ENCODE measurements at regions not wholly inside any gene's neighbourhood (a gene's known extent, or its start where the extent isn't known, plus 50 kb on each side); places are given as distances from the start of the nearest gene placed in this dataset.

DNA sequence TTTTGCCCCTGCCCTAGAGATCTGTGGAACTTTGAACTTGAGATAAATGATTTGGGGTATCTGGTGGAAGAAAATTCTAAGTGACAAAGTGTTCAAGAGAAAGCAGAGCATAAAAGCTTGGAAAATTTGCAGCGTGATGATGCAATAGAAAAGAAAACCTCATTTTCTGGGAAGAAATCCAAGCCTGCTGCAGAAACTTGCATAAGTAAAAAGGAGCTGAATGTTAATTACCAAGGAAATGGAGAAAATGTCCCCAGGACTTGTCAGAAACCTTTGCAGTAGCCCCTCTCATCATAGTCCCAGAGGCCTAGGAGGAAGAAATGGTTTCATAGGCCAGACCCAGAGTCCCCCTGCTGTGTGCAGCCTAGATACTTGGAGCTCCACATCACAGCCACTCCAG is 686.9 kb downstream of the FAM181B start:
- Mint-ChIP-seq H3K27me3 (ENCODE audit: low read depth) (peaks cover 3% of the 10 kb centered on the region), H3K4me1 (no peaks in the 10 kb centered on the region), H3K4me3 (no peak overlapping the region), H3K9me3 (no peaks in the 10 kb centered on the region), H3K36me3 (ENCODE audit: low read depth) (no peaks in the 10 kb centered on the region), H3K27ac (ENCODE audit: unreplicated experiment) (no peak overlapping the region)
- DNase-seq (ENCODE audit: low read depth, low spot score) = no peak
- TF ChIP-seq CTCF (conservative IDR thresholded peaks at IDR 0.05) = no peak

GRCh38 chr11:82045748-82046457 is 687.8 kb downstream of the FAM181B start:
- Mint-ChIP-seq H3K4me3 (no peak overlapping the region), H3K9me3 (no peaks in the 10 kb centered on the region), H3K4me1 (no peaks in the 10 kb centered on the region), H3K36me3 (ENCODE audit: low read depth) (no peaks in the 10 kb centered on the region), H3K27ac (ENCODE audit: unreplicated experiment) (no peak overlapping the region), H3K27me3 (ENCODE audit: low read depth) (no peaks in the 10 kb centered on the region)
- DNase-seq (ENCODE audit: low read depth, low spot score) = no peak
- no peak for TF ChIP-seq CTCF (conservative IDR thresholded peaks at IDR 0.05)

GRCh38 chr11:82043316-82043715 is 690.3 kb downstream of the FAM181B start:
- Mint-ChIP-seq H3K36me3 (ENCODE audit: low read depth) (no peaks in the 10 kb centered on the region), H3K27ac (ENCODE audit: unreplicated experiment) (no peak overlapping the region), H3K4me3 (no peak overlapping the region), H3K27me3 (ENCODE audit: low read depth) (no peaks in the 10 kb centered on the region), H3K4me1 (no peaks in the 10 kb centered on the region), H3K9me3 (no peaks in the 10 kb centered on the region)
- no peak for TF ChIP-seq CTCF (conservative IDR thresholded peaks at IDR 0.05)
- no peak for DNase-seq (ENCODE audit: low read depth, low spot score)

DNA sequence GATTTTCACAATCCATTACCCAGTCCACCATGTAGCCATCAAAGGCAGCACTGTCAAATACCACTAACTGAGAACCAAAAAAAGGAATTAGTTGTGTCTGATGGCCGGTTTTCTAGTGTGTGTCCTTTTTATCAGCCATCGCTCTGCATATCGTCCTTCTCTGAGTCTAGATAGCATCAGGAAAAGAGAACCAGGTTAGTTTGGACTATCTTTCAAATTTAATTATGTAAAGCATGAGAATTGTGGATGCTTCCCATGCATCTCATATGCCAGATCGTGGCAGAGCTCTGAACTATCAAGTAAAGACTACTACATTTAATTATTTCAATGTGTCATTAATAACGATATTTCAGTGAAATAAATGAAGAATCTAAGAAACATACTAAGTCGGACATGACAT is 691.9 kb downstream of the FAM181B start:
- no peaks in the 10 kb centered on the region for H3K27me3 Mint-ChIP-seq (ENCODE audit: low read depth)
- no peak overlapping the region for H3K27ac Mint-ChIP-seq (ENCODE audit: unreplicated experiment)
- H3K36me3 Mint-ChIP-seq (ENCODE audit: low read depth) = no peaks in the 10 kb centered on the region
- no peak for TF ChIP-seq CTCF (conservative IDR thresholded peaks at IDR 0.05)
- H3K4me3 Mint-ChIP-seq = no peak overlapping the region
- no peaks in the 10 kb centered on the region for H3K4me1 Mint-ChIP-seq
- no peak for DNase-seq (ENCODE audit: low read depth, low spot score)
- no peaks in the 10 kb centered on the region for H3K9me3 Mint-ChIP-seq

DNA sequence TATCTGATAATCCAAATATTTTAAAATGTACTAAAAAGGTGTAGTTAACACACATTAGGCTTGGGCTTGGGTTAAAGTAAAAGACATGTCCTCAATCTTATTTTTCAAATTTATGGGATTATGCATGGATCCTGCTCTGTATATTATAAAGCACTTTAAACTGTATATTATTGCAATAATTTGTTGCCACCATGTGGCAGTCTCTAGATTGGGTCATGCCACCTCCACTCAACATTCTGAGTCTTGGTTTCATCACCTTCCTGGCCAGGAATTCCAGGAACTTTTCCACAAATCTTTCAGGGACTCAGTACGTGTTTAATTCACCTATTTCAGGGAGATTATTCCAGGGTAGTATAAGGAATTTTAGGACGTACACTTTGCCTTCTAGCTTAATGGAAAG is 695.5 kb downstream of the FAM181B start:
- H3K4me3 Mint-ChIP-seq = no peak overlapping the region
- H3K9me3 Mint-ChIP-seq = no peaks in the 10 kb centered on the region
- no peaks in the 10 kb centered on the region for H3K36me3 Mint-ChIP-seq (ENCODE audit: low read depth)
- no peak for DNase-seq (ENCODE audit: low read depth, low spot score)
- no peaks in the 10 kb centered on the region for H3K27me3 Mint-ChIP-seq (ENCODE audit: low read depth)
- no peaks in the 10 kb centered on the region for H3K4me1 Mint-ChIP-seq
- no peak for TF ChIP-seq CTCF (conservative IDR thresholded peaks at IDR 0.05)
- H3K27ac Mint-ChIP-seq (ENCODE audit: unreplicated experiment) = no peak overlapping the region

Measured in neural crest cell (in vitro differentiated cells).